ENCODE measurements at regions not wholly inside any gene's neighbourhood (a gene's known extent, or its start where the extent isn't known, plus 50 kb on each side); places are given as distances from the start of the nearest gene placed in this dataset.
A peak's percentile ranks its signal among the peaks of the same experiment; 100 is the strongest.

DNA sequence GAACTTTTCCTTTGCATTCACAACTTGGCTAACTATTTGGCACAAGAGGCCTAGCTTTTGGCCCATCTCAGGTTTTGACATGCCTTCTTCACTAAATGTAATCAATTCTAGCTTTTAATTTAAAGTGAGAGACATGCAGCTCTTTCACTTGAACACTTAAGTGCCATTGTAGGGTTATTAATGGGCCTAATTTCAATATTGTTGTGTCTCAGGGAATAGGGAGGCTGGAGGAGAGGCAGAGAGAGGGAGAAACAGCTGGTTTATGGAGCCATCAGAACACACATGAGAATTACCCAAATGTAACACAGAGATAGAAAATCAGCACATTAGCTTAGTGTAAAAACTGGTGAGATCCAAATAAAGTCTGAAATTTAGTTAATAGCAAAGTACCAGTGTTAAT, 157.4 kb downstream of the RPAP3 start (continued):
- TF ChIP-seq ZNF121 (CRISPR knock-in tag; IDR thresholded peaks at IDR 0.05) = no peak
- no peak for TF ChIP-seq PREB (CRISPR knock-in tag; IDR thresholded peaks at IDR 0.05; ENCODE audit: borderline replicate concordance)
- no peak for TF ChIP-seq FOXJ3 (CRISPR knock-in tag; IDR thresholded peaks at IDR 0.05; ENCODE audit: borderline replicate concordance)
- TF ChIP-seq ZNF219 (CRISPR knock-in tag; IDR thresholded peaks at IDR 0.05; ENCODE audit: borderline replicate concordance) = no peak
- TF ChIP-seq, protein P1, sequence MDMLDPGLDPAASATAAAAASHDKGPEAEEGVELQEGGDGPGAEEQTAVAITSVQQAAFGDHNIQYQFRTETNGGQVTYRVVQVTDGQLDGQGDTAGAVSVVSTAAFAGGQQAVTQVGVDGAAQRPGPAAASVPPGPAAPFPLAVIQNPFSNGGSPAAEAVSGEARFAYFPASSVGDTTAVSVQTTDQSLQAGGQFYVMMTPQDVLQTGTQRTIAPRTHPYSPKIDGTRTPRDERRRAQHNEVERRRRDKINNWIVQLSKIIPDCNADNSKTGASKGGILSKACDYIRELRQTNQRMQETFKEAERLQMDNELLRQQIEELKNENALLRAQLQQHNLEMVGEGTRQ (CRISPR knock-in tag; IDR thresholded peaks at IDR 0.05) = no peak

DNA sequence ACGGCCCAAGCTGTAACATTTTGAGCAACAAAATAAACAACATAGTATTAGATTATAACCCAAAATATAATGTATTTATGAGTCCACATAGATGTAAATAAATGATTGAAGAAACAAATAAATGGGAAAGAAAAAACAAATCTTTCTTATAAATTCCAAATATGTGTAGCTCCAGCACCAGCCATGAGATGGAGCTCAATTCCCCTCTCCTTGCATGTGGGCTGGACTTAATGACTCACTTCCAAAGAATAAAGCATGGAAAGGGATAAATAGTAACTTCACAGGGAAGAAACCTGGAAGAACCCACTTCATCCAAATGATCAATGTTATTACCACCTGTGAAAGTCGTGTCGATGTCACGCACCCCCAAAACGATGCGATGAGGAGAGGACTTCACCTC, 158.8 kb downstream of the RPAP3 start:
- Mint-ChIP-seq H3K27me3 (ENCODE audit: low read depth) (no peaks in the 10 kb centered on the region), H3K4me3 (no peak overlapping the region), H3K36me3 (no peaks in the 10 kb centered on the region)

More for the DNA sequence above, 158.8 kb downstream of the RPAP3 start:
- Mint-ChIP-seq H3K9me3 (no peaks in the 10 kb centered on the region), H3K27ac (no peak overlapping the region), H3K4me1 (peaks cover 3% of the 10 kb centered on the region; the same call in 1 of the 2 replicates)
- DNase-seq (ENCODE audit: low spot score) (no peak), ATAC-seq (peak; percentile 69)
- CTCF ChIA-PET = interaction anchor here (0.6 to 3.4 kb wide), 15 partner anchors 11 to 515 kb away, joined by 3 to 34 read pairs (median 4); no protein-coding TSS in a partner anchor
- TF ChIP-seq ARID4B (CRISPR knock-in tag; IDR thresholded peaks at IDR 0.05; ENCODE audit: borderline replicate concordance) = no peak
- TF ChIP-seq ZNF416 (CRISPR knock-in tag; IDR thresholded peaks at IDR 0.05) = no peak
- no peak for TF ChIP-seq TCF7 (CRISPR knock-in tag; IDR thresholded peaks at IDR 0.05; ENCODE audit: low read depth)
- TF ChIP-seq ZSCAN18 (CRISPR knock-in tag; IDR thresholded peaks at IDR 0.05) = no peak
- TF ChIP-seq AR (CRISPR knock-in tag; IDR thresholded peaks at IDR 0.05) = no peak
- TF ChIP-seq FOXK1 (CRISPR knock-in tag; IDR thresholded peaks at IDR 0.05) = no peak
- no peak for TF ChIP-seq MYBL2 (CRISPR knock-in tag; IDR thresholded peaks at IDR 0.05)
- no peak for TF ChIP-seq CREM (CRISPR knock-in tag; IDR thresholded peaks at IDR 0.05)
- no peak for TF ChIP-seq PRRX2 (CRISPR knock-in tag; IDR thresholded peaks at IDR 0.05)
- TF ChIP-seq, protein P2, sequence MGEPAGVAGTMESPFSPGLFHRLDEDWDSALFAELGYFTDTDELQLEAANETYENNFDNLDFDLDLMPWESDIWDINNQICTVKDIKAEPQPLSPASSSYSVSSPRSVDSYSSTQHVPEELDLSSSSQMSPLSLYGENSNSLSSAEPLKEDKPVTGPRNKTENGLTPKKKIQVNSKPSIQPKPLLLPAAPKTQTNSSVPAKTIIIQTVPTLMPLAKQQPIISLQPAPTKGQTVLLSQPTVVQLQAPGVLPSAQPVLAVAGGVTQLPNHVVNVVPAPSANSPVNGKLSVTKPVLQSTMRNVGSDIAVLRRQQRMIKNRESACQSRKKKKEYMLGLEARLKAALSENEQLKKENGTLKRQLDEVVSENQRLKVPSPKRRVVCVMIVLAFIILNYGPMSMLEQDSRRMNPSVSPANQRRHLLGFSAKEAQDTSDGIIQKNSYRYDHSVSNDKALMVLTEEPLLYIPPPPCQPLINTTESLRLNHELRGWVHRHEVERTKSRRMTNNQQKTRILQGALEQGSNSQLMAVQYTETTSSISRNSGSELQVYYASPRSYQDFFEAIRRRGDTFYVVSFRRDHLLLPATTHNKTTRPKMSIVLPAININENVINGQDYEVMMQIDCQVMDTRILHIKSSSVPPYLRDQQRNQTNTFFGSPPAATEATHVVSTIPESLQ (CRISPR knock-in tag; IDR thresholded peaks at IDR 0.05) = no peak
- TF ChIP-seq ZNF121 (CRISPR knock-in tag; IDR thresholded peaks at IDR 0.05) = no peak
- TF ChIP-seq RELA (CRISPR knock-in tag; IDR thresholded peaks at IDR 0.05; ENCODE audit: borderline replicate concordance) = no peak
- POLR2A ChIA-PET = no interaction called here

Data from WTC11 (cell line).